COR-L47 (cell line): ENCODE measurements at regions not wholly inside any gene's neighbourhood (a gene's known extent, or its start where the extent isn't known, plus 50 kb on each side); places are given as distances from the start of the nearest gene placed in this dataset.

Experiments used
- DNase-seq: peaks from one replicate; lab custom pipeline; 2025; lab: John Stamatoyannopoulos, UW

GRCh38 chr4:100130964-100131363 lies 59.3 kb downstream of the DDIT4L start:
- no peak for DNase-seq

- DNase-seq: no peak
Observed at GRCh38 chr4:100130491-100130890, 59.8 kb downstream of the DDIT4L start.

DNA sequence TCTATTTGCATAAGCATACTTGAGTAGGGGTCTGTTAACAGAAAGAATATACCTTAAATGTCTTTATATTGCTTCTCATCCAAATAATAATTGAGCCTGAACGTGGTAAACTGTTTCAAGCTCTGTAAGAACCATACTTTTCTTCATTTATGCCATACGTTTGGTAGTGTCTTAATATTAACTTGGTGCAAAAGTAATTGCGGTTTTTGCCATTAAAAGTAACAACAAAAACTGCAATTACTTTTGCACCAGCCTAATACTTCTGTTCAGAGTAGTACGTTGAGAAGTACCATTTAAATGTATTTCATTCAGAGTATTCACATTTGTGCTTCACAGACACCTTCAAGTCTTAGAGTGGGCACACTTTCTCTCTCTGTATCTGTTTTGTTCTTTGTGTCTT lies 60.5 kb downstream of the DDIT4L start:
- DNase-seq: no peak

DNA sequence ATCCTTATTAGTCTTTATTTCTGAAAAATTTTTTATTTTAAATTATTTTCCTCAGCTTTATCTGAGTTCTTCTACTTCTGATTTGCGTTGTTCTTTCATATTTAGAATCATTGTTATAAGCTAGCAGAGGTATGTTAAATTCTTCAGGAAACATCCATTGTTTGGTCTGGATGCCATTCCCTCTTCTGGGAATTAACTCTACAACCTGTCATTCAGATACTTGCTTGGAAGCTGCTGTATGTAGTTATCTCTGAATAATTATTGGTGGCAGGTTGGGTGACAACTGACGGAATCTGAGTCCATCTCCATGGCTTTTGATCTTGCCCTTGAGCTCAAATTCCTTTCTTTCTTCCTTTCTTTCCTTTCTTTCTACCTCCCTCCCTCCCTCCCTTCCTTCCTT lies 61.9 kb downstream of the DDIT4L start:
- DNase-seq: no peak

- DNase-seq: no peak
Observed at GRCh38 chr4:100124715-100125114, 65.6 kb downstream of the DDIT4L start.

- DNase-seq: no peak
Observed at GRCh38 chr4:100118181-100118580, 72.1 kb downstream of the DDIT4L start.

DNA sequence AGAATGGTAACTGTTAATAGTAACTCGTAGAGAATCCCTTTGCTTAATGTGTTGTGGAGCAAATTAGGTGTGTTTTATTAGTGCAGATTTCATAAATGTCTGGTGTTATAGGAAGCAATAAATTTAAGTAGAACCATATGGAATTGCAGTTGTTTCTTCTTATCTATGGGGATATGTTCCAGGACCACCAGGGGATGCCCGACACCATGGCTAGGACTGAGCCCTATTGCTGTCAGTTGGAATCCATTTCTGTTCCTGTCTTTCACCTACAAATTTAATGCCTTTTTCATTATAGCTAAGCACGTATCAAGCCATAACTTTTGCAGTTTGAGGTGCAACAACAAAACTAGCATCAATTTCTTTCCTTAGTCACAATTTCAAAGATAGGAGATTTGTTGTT lies 72.5 kb downstream of the DDIT4L start:
- no peak for DNase-seq

DNA sequence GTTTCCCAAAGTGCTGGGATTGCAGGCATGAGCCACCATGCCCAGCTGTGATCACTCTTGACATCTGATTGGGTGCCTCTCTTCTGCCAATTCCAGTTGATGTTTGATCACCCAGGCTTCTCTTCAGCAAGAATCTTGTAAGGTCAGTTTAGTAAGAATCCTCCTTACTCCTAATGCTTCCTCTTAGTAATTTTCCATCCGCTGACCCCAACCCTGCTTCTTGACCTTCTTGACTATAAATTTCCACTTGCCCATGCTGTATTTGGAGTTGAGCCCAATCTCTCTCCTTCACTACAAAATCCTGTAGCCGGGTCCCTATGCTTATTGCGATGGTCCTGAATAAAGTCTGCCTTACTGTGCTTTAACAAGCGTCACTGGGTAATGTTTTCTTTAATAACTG lies 75.4 kb downstream of the DDIT4L start:
- no peak for DNase-seq

DNA sequence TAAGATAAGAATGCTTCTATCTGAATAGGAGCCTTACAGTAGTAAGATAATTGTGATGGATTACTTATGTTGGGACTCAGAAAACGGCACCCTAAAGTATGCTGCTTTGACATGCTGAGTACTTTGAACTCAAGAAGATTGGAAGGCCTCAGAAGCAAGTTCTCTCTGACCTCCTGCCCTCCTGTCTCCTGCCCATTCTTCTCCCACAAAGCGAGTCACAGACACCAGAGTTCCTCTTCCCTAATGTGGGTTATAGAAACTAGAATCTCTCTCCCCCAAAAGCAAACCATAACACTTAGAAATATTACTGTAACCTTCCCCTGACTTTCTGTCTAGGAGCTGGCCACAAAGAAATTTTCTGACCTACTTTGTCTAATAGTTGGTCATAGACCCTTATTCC lies 76.5 kb downstream of the DDIT4L start:
- no peak for DNase-seq

- DNase-seq: no peak
Observed at GRCh38 chr4:100113096-100113495, 77.2 kb downstream of the DDIT4L start.

- DNase-seq: no peak
Observed at GRCh38 chr4:100109921-100110320, 80.3 kb downstream of the DDIT4L start.

GRCh38 chr4:100108869-100109268 lies 81.4 kb downstream of the DDIT4L start:
- no peak for DNase-seq

DNA sequence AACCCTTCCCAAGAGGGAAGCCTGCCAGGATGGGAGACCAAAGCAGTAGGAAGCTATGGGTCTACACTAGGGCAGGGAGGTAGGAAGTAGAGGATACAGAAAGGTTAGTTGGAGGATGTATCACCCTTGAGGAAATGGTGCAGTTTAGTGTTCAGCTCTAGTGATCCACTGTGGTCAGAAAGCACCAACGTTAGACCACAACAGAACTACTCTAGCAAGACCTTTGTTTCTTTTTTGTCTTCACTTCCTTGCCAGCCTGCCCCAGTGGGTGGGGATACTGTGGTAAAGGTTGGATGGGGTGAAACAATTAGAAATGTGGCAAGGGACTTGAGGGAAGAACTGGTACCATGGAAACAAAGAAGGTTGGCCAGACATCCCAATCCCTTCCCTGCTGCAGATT lies 83.3 kb downstream of the DDIT4L start:
- no peak for DNase-seq

- DNase-seq: no peak
Observed at GRCh38 chr4:100103671-100104070, 86.6 kb downstream of the DDIT4L start.

DNA sequence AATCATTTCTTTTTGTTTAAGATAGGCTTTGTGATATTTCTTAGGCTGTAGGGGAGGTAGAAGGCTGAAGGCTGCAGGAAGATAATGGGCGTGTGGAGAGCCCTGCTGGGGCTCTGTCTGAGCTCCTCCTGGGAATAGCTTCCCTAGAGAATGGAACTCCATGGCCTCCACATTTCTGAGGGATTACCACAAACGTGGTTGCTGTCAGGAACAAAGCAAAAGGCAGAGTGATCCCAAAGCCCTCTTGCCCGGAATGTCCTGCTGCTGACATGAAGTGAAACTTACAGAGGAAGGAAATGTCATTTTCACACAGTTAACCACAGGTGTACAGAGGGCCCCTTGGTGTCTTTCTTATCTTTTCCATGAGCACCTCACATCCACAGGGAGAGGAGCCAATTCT lies 89.3 kb downstream of the DDIT4L start:
- DNase-seq: no peak

DNA sequence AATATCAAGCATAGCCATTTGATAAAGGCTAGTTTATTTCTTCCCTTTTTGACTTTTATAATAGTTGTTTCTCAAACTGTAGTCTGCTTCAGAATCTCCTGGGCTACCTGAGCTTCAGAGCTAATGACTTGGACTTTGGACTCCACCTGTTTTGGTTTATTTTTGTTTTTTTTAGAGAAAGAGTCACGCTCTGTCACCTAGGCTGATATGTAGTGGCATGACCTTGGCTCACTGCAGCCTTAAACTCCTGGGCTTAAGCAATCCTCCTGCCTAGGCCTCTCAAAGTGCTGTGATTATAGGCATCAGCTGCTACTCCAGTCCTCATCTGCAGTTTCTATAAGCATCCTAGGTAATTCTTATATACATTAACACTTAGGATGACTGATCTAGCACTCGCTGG lies 90.5 kb downstream of the DDIT4L start:
- no peak for DNase-seq

DNA sequence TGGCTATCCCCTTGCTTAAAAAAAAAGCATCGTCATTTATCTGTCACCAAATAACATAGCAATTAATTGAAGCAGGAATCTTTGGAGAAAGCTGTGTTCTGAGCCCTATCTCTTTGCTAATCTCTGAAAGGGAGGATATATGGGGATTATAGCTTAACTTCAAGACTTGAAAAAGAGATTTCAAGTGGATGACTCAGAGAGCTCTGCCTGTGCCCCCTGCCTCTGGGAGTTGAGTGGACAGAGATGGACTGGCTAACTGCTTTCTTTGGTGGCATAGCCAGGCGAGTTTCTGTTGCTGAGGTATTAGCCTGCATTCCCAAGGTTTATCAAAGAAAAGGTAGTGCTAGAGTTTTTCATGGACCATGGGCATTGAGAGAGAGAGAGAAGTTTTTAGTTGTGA lies 91.6 kb downstream of the DDIT4L start:
- no peak for DNase-seq

- DNase-seq: no peak
Observed at GRCh38 chr4:100098011-100098545, 92.2 kb downstream of the DDIT4L start.

DNA sequence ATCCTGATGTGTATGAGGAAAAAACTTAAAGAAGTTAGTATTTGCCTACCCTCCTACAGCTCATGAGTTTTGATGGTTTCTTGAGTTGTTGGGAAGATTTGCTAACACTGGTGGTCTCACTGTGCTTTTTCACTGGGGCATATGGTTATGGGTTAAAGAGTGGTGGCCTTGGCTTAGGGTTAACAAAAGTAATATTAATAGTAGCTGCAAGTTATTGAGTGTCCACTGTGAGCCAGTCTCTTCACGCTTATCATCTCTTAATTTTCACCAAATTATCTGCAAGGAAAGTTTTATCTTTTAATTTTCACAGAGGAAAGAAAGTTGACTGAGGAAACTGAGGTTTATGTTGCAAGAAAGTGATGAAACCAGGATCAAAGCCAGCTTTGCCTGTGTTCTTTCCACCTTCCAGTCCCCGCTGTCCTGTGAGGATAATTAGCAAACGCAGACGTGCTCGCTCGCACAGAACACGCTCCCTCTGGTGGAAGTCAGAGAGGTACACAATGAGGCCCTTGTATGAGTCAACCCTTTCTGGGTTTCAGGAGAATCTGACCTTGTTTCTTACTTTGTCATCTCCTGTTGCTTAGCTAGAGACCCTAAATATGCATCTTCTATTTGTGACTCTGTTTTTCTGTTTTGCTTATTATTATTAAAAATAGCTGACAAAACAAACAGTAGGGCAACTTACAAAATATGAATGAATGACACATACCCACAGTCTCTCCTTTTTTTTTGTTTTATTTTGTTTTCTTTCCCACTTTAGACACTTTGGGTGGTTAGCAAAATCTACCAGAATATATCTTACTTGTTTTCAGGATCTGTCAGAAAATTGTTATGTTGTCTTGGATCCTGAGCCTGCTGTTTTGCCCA lies 94.3 kb downstream of the DDIT4L start:
- peak; percentile 59 for DNase-seq

GRCh38 chr4:100093091-100093866 lies 97.0 kb downstream of the DDIT4L start:
- DNase-seq: peak; percentile 90

DNA sequence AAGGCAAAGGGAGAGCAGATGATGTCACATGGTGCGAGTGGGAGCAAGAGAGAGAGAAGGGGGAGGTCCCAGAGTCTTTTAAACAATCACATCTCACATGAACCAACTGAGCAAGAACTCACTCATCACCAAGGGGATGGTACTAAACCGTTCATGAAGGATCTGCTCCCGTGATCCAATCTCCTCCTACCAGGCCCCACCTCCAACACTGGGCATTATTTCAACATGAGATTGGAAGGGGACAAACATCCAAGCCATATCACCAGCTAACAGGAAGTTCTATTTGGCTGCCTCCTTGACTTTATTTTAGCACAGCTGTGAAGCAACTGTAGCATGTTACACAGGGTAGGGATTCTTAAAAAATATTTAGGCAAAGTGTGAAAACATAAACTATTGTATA lies 102.5 kb downstream of the DDIT4L start:
- no peak for DNase-seq

DNA sequence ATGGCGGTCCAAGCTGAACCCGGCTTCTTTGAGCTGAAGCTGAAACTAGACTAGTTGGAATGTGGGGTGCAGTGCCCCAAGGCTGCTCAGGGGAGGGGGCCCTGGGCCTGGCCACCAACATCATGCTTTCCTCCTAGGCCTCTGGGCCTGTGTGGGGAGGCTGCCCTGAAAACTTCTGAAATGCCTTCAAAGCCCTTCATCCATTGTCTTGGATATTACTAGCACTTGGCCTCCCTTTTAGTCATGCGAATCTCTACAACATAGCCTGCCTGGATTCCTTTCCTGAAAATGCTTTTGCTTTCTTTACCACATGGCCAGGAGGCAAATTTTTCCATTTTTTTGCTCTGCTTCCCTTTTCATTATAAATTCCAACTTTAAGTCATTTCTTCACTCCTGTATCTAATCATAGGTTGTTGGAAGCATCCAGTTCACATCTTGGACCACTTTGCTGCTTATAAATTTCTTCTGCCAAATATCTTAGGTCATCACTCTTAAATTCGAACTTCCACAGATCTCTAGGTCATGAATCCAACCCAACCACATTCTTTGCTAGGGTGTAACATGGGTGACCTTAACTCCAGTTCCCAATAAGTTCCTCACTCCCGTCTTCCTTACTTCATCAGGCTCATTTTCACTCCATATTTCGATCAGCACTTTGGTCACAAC lies 103.4 kb downstream of the DDIT4L start:
- no peak for DNase-seq

- no peak for DNase-seq
Observed at GRCh38 chr4:100084892-100085291, 105.4 kb downstream of the DDIT4L start.
